HEK293T (cell line): ENCODE measurements at regions not wholly inside any gene's neighbourhood (a gene's known extent, or its start where the extent isn't known, plus 50 kb on each side); places are given as distances from the start of the nearest gene placed in this dataset.

Source experiments
- ARNT ChIP-seq: fragments of 450-650 bp; IDR thresholded peaks from 2 replicates; pipeline ENCODE4 v1.6.1; 2017; ENCODE audit warnings: mild to moderate bottlenecking
- BHLHE40 ChIP-seq: fragments of 450-650 bp; IDR thresholded peaks from 2 replicates; pipeline ENCODE4 v1.6.1; 2016; ENCODE audit warnings: mild to moderate bottlenecking, moderate library complexity, borderline replicate concordance
- FOXA1 ChIP-seq: fragments of 450-650 bp; IDR thresholded peaks from 2 replicates; pipeline ENCODE4 v1.6.1; 2016; ENCODE audit warnings: mild to moderate bottlenecking
- FOXK2 ChIP-seq: fragments of 450-650 bp; IDR thresholded peaks from 2 replicates; pipeline ENCODE4 v1.6.1; 2016; ENCODE audit warnings: mild to moderate bottlenecking
- FOXM1 ChIP-seq: fragments of 450-650 bp; IDR thresholded peaks from 2 replicates; pipeline ENCODE4 v1.6.1; 2017; ENCODE audit warnings: mild to moderate bottlenecking, borderline replicate concordance
- L3MBTL2 ChIP-seq: fragments of 450-650 bp; conservative IDR thresholded peaks from 2 replicates; pipeline ENCODE4 v1.6.1; 2016; ENCODE audit warnings: mild to moderate bottlenecking
- NFRKB ChIP-seq: fragments of 450-650 bp; IDR thresholded peaks from 2 replicates; pipeline ENCODE4 v1.6.1; 2016; ENCODE audit warnings: mild to moderate bottlenecking, moderate library complexity
- SUZ12 ChIP-seq: fragments of 450-650 bp; IDR thresholded peaks from 2 replicates; pipeline ENCODE4 v1.6.1; 2016; ENCODE audit warnings: mild to moderate bottlenecking
- ZNF384 ChIP-seq: fragments of 450-650 bp; IDR thresholded peaks from 2 replicates; pipeline ENCODE4 v1.6.1; 2016

DNA sequence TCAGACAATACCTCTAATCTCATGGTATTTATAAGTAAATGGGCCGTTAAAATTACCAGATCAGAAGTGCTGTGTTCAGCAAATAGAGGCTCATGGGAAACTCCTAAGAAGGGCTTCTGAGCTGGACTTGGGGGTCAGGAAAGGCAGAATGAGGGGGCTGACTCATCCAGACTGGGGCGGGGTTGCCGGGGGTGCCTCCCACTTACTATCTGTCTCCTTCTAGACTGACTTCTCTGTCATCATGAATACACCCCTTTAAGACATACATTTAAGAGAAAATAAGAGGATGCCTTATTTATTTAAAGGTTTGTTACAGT lies 96.0 kb upstream of the ERRFI1 start:
- TF ChIP-seq FOXA1 (no peak), L3MBTL2 (no peak), BHLHE40 (no peak), ARNT (no peak), NFRKB (no peak), ZNF384 (no peak), SUZ12 (no peak), FOXM1 (no peak), FOXK2 (no peak)
